ENCODE measurements at regions not wholly inside any gene's neighbourhood (a gene's known extent, or its start where the extent isn't known, plus 50 kb on each side); places are given as distances from the start of the nearest gene placed in this dataset.
A peak's percentile ranks its signal among the peaks of the same experiment; 100 is the strongest.

DNA sequence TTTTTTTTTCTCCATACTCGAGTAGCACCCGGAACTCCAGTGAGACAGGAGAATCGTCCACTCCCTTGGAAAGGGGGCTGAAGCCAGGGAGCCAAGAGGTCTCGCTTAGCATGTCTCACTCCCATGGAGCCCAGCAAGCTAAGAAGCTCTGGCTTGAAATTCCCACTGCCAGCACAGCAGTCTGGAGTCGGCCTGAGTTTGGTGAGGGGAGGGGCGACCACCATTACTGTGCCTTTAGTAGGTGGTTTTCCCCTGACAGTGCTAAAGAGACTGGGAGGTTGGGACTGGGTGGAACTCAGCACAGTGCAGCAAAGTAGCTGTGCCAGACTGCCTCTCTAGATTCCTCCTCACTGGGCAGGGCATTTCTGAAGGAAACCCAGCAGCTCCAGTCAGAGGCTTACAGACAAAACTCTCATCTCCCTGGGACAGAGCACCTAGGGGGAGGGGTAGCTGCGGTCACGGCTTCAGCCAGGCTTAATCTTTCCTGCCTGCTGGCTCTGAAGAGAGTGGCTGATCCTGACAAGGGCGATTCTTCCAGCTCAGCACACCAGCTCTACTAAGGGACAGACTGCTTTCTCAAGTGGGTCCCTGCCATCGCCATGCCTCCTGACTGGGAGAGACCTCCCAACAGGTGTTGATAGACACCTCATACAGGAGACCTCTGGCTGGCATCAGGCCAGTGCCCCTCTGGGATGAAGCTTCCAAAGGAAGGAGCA, 414.5 kb upstream of the ZNF608 start:
- TF ChIP-seq, protein P1, sequence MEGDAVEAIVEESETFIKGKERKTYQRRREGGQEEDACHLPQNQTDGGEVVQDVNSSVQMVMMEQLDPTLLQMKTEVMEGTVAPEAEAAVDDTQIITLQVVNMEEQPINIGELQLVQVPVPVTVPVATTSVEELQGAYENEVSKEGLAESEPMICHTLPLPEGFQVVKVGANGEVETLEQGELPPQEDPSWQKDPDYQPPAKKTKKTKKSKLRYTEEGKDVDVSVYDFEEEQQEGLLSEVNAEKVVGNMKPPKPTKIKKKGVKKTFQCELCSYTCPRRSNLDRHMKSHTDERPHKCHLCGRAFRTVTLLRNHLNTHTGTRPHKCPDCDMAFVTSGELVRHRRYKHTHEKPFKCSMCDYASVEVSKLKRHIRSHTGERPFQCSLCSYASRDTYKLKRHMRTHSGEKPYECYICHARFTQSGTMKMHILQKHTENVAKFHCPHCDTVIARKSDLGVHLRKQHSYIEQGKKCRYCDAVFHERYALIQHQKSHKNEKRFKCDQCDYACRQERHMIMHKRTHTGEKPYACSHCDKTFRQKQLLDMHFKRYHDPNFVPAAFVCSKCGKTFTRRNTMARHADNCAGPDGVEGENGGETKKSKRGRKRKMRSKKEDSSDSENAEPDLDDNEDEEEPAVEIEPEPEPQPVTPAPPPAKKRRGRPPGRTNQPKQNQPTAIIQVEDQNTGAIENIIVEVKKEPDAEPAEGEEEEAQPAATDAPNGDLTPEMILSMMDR (IDR thresholded peaks at IDR 0.05; ENCODE audit: control insufficient read depth, extremely low read depth, insufficient read depth) = no peak
- no peak overlapping the region for H3K4me3 ChIP-seq (ENCODE audit: low read depth, low read length)
- DNase-seq (ENCODE audit: low read depth) = no peak

DNA sequence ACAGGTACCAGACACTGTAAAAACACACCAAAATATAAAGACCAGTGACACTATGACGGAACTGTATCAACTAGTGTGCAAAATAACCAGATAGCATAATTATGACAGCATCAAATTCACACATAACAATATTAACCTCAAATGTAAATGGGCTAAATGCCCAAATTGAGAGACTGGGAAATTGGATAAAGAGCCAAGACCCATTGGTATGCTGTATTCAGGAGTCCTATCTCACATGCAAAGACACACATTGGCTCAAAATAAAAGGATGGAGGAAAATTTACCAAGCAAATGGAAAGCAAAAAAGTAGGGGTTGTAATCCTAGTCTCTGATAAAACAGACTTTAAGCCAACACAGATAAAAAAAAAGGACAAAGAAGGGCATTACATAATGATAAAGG, 416.3 kb upstream of the ZNF608 start:
- TF ChIP-seq, protein P1 (IDR thresholded peaks at IDR 0.05; ENCODE audit: control insufficient read depth, extremely low read depth, insufficient read depth) = no peak
- no peak overlapping the region for H3K4me3 ChIP-seq (ENCODE audit: low read depth, low read length)
- DNase-seq (ENCODE audit: low read depth) = no peak

DNA sequence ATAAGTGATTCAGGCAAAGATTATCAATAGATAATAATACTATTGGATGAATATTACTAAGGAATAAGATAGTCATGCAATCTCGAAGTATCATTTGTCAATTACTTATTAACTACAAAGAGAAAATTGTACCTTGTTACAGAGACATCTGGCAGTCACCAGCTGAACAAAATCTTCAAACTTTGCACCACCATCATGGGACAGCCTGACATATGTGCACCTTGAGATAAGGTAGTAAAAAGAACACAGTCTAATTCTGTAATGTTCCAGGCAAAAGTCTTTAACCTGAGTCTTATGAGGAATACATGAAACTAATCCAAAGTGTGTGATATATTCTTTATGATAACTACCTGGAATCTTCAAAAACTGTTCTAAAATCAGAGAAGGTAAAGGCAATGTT, 423.0 kb upstream of the ZNF608 start:
- no peak for DNase-seq (ENCODE audit: low read depth)
- TF ChIP-seq, protein P1 (IDR thresholded peaks at IDR 0.05; ENCODE audit: control insufficient read depth, extremely low read depth, insufficient read depth) = no peak
- no peak overlapping the region for H3K4me3 ChIP-seq (ENCODE audit: low read depth, low read length)

DNA sequence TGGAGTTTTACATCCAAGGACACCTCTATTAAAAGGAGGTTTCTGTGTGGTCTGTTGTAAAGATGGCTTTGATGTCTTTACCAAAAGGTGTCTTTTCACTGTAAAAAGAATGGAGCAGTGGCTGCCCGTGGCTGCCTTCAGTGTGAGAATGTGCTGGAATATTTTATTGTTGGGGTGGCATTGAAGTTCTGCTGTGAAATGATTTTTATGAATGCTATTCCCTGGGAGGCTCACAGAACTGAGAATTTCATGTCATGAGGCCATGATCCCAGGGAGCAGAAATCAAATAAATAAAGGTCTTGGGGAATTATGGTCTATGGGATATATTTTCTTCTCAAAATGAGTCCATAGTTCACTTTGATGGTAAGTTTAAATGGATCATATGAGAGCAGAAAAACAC, 425.2 kb upstream of the ZNF608 start:
- DNase-seq (ENCODE audit: low read depth) = no peak
- TF ChIP-seq, protein P1 (IDR thresholded peaks at IDR 0.05; ENCODE audit: control insufficient read depth, extremely low read depth, insufficient read depth) = no peak
- H3K4me3 ChIP-seq (ENCODE audit: low read depth, low read length) = no peak overlapping the region

DNA sequence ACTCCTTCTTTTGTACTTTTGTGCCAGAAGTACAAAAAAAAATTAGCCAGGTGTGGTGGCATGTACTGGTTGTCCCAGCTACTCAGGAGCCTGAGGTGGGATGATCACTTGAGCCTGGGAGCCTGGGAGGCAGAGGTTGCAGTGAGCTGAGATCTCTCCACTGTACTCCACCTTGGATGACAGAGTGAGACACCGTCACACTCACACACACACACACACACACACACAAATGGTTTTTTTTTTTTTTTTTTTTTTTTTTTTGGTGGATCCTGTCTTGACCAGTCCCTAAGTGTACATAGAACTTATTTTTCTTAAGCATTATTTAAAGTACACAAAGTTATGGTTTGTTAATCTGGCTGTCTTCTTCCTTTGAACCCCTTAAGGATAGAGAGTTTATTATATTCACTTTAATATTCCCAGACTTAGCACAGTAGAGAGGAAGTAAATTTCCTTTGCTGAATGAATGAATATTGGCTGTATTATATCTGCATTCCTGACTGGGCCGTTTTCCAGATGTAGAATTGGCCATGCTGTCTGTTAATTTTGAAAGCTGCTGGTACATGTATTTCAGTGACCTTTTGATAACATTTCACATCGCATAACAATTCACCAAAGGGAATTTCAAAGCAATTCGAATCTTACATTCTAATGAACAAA, 429.0 kb upstream of the ZNF608 start:
- no peak overlapping the region for H3K4me3 ChIP-seq (ENCODE audit: low read depth, low read length)
- no peak for DNase-seq (ENCODE audit: low read depth)
- TF ChIP-seq, protein P1 (IDR thresholded peaks at IDR 0.05; ENCODE audit: control insufficient read depth, extremely low read depth, insufficient read depth) = no peak

DNA sequence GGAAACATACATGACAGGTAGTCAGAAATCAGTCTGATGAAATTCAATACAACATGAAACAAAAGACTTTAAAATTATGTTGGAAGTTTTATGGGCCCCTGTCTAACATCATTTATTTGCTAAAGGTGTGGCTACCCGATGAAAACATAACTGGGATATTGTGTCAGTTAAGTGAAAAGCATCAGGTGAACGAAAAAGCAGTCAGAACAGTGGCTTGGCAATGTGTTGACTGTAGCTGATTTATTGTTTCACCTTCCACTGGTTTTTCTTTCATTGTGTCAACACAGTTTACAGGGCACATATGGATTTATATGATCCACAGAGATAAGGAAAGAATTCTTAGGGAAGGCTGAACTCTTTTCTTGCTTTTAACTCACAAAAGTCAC, 429.6 kb upstream of the ZNF608 start:
- TF ChIP-seq, protein P1 (IDR thresholded peaks at IDR 0.05; ENCODE audit: control insufficient read depth, extremely low read depth, insufficient read depth) = no peak
- no peak overlapping the region for H3K4me3 ChIP-seq (ENCODE audit: low read depth, low read length)
- peak; percentile 93 for DNase-seq (ENCODE audit: low read depth)

Data from LNCaP clone FGC (cell line).